ENCODE measurements at regions not wholly inside any gene's neighbourhood (a gene's known extent, or its start where the extent isn't known, plus 50 kb on each side); places are given as distances from the start of the nearest gene placed in this dataset.

DNA sequence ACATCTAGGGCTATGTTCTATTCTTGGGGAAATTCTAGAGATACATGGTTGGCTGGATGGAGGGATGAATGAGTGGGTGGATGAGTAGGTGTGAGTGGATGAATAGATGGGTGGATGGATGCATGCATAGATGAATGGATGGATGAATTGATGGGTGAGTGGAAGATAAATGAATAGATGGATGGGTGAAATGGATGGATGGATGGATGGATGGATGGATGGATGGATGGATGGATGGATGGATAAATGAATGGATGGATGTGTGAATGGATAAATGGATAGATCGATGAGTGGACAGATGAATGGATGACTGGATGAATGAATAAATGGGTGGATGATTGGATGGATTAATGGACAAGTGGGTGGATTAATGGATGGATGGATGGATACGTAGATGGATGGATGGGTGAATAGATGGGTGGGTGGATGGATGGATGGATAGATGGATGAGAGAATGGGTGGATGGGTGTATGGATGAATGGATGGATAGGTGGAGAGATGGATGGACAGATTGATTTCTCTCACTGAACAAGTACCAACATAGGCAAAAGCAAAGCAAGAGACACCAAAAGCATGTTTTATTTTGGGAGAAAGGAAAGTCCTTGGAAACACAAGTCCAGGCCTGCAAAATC lies 143.2 kb downstream of the TSHZ3 start:
- TF ChIP-seq, protein P1, sequence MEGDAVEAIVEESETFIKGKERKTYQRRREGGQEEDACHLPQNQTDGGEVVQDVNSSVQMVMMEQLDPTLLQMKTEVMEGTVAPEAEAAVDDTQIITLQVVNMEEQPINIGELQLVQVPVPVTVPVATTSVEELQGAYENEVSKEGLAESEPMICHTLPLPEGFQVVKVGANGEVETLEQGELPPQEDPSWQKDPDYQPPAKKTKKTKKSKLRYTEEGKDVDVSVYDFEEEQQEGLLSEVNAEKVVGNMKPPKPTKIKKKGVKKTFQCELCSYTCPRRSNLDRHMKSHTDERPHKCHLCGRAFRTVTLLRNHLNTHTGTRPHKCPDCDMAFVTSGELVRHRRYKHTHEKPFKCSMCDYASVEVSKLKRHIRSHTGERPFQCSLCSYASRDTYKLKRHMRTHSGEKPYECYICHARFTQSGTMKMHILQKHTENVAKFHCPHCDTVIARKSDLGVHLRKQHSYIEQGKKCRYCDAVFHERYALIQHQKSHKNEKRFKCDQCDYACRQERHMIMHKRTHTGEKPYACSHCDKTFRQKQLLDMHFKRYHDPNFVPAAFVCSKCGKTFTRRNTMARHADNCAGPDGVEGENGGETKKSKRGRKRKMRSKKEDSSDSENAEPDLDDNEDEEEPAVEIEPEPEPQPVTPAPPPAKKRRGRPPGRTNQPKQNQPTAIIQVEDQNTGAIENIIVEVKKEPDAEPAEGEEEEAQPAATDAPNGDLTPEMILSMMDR (IDR thresholded peaks at IDR 0.05; ENCODE audit: unreplicated experiment), result no peak
- no peak overlapping the region for H3K27ac Mint-ChIP-seq
- no peaks in the 10 kb centered on the region for H3K36me3 Mint-ChIP-seq
- no peaks in the 10 kb centered on the region for H3K4me1 Mint-ChIP-seq
- H3K9me3 Mint-ChIP-seq, result no peaks in the 10 kb centered on the region
- H3K4me3 Mint-ChIP-seq, result no peak overlapping the region
- peaks cover 44% of the 10 kb centered on the region for H3K27me3 Mint-ChIP-seq (ENCODE audit: low read depth)
- no peak for DNase-seq (ENCODE audit: low spot score in 2 of 2, unreplicated experiment in 2 of 2)

DNA sequence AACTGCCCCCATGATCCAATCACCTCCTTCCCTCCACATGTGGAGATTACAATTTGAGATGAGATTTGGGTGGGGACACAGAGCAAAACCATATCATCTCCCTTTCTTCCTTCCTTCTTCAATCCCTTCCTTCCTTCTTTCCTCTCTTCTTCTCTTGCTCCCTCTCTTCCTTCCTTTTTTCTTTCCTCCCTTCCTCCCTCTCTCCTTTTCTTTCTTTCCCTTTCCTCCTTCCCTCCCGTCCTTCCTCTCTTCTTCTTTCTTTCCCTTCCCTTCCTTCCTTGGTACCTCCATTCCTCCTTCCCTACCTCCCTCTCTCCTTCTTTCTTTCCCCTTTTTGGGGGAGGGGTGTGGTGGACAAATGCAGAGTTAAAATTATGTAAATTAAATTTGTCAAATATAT lies 145.1 kb downstream of the TSHZ3 start:
- H3K27ac Mint-ChIP-seq, result no peak overlapping the region
- no peaks in the 10 kb centered on the region for H3K4me1 Mint-ChIP-seq
- H3K4me3 Mint-ChIP-seq, result no peak overlapping the region
- H3K27me3 Mint-ChIP-seq (ENCODE audit: low read depth), result peaks cover 44% of the 10 kb centered on the region
- TF ChIP-seq, protein P1 (IDR thresholded peaks at IDR 0.05; ENCODE audit: unreplicated experiment), result no peak
- DNase-seq (ENCODE audit: low spot score in 2 of 2, unreplicated experiment in 2 of 2), result no peak
- peaks cover 1% of the 10 kb centered on the region for H3K36me3 Mint-ChIP-seq
- peaks cover 5% of the 10 kb centered on the region for H3K9me3 Mint-ChIP-seq

DNA sequence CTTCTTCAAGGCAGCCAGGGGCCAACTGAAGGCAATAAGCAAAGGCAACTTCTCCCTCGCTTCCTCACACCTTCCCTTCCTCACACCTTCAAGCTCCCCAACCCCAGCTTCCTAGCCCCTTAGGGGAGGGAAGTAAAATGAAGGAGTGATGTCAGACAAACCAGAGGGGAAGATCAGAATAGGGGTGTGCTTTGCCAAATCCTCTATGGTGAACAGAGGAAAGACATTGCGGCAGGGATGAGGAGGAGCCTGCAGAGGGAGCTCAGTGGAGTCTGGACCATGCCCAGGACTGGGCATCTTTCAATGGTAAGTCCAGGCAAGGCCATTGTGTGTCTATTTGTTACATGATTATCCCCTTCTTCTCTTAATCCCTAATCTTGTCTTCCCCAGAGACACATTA lies 164.0 kb downstream of the TSHZ3 start:
- TF ChIP-seq, protein P1 (IDR thresholded peaks at IDR 0.05; ENCODE audit: unreplicated experiment), result no peak
- Mint-ChIP-seq H3K27ac (no peak overlapping the region), H3K9me3 (peaks cover 22% of the 10 kb centered on the region), H3K4me1 (no peaks in the 10 kb centered on the region), H3K4me3 (no peak overlapping the region), H3K27me3 (ENCODE audit: low read depth) (peaks cover 2% of the 10 kb centered on the region), H3K36me3 (peaks cover 10% of the 10 kb centered on the region)
- no peak for DNase-seq (ENCODE audit: low spot score in 2 of 2, unreplicated experiment in 2 of 2)

DNA sequence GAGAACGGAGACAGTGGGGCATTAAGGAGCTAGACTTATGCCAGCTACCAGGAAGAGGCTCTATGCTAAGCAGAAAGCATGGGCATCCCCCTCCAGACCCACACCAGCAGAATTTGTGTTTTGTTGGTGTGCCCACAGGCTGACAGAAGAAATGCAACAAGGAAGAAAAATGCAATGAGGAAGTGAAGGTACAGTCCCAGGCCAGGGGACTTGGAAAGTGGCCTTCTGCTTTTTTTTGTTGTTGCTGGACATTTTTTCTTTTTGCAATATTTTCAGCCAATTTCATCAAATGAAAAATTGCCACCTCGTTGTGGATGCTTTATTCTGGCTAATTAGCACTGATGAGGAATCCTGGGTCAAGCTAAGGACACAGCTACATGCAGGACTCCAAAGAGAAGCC lies 167.7 kb downstream of the TSHZ3 start:
- peaks cover 8% of the 10 kb centered on the region for H3K9me3 Mint-ChIP-seq
- TF ChIP-seq, protein P1 (IDR thresholded peaks at IDR 0.05; ENCODE audit: unreplicated experiment), result no peak
- peaks cover 4% of the 10 kb centered on the region for H3K4me1 Mint-ChIP-seq
- peaks cover 2% of the 10 kb centered on the region for H3K27me3 Mint-ChIP-seq (ENCODE audit: low read depth)
- no peak overlapping the region for H3K4me3 Mint-ChIP-seq
- H3K27ac Mint-ChIP-seq, result no peak overlapping the region
- no peaks in the 10 kb centered on the region for H3K36me3 Mint-ChIP-seq
- DNase-seq (ENCODE audit: low spot score in 2 of 2, unreplicated experiment in 2 of 2), result no peak

DNA sequence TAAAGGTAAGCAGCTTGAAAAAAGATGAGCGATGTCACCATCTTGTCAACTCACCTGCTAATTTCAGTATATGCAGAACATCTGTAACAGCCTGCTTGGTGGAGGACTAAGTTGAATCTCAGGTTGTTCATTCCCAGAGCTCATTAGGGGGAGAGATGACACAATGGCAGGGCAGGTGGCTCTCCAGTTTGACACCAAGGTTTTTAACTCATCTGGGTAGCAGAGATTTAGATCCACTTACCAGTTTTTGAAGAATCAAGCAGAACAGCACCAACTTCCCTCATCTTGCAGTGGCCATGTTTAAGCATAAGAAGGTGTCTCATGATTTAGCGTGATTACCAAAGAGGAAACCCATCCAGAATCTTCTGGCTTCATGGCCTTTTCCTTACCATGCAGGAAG lies 168.3 kb downstream of the TSHZ3 start:
- Mint-ChIP-seq H3K27ac (no peak overlapping the region), H3K4me1 (peaks cover 4% of the 10 kb centered on the region), H3K4me3 (no peak overlapping the region), H3K9me3 (peaks cover 5% of the 10 kb centered on the region), H3K27me3 (ENCODE audit: low read depth) (peaks cover 2% of the 10 kb centered on the region), H3K36me3 (no peaks in the 10 kb centered on the region)
- DNase-seq (ENCODE audit: low spot score in 2 of 2, unreplicated experiment in 2 of 2), result no peak
- TF ChIP-seq, protein P1 (IDR thresholded peaks at IDR 0.05; ENCODE audit: unreplicated experiment), result no peak

DNA sequence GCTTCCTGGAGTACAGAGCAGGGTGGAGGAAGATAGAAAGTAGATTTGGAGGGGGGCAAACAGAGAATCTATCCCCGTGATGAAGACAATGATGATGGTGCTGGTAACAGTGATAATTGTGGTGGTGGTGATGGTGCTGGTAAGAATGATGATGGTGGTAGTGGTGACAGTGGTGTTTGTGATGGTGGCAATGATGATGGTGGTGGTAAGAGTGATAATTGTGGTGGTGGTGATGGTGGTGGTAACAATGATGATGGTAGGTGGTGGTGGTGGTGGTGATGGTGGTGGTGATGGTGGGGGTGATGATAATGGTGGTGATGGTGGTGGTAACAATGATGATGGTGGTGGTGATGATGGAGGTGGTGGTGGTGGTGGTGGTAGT lies 169.8 kb downstream of the TSHZ3 start:
- peaks cover 5% of the 10 kb centered on the region for H3K9me3 Mint-ChIP-seq
- peaks cover 2% of the 10 kb centered on the region for H3K27me3 Mint-ChIP-seq (ENCODE audit: low read depth)
- H3K36me3 Mint-ChIP-seq, result no peaks in the 10 kb centered on the region
- no peak for DNase-seq (ENCODE audit: low spot score in 2 of 2, unreplicated experiment in 2 of 2)
- H3K27ac Mint-ChIP-seq, result no peak overlapping the region
- H3K4me3 Mint-ChIP-seq, result no peak overlapping the region
- TF ChIP-seq, protein P1 (IDR thresholded peaks at IDR 0.05; ENCODE audit: unreplicated experiment), result no peak
- H3K4me1 Mint-ChIP-seq, result peaks cover 4% of the 10 kb centered on the region

All from mesothelial cell of epicardium (in vitro differentiated cells).